ENCODE measurements at regions not wholly inside any gene's neighbourhood (a gene's known extent, or its start where the extent isn't known, plus 50 kb on each side); places are given as distances from the start of the nearest gene placed in this dataset.
A peak's percentile ranks its signal among the peaks of the same experiment; 100 is the strongest.

- Histone ChIP-seq H3K27ac (ENCODE audit: low read length) (no peak overlapping the region), H3K4me1 (ENCODE audit: control insufficient read depth, insufficient read depth, low read length) (peaks cover 5% of the 10 kb centered on the region), H3K9me3 (ENCODE audit: control insufficient read depth in 2 of 2, low read length in 2 of 2) (no peaks in the 10 kb centered on the region), H3K9ac (ENCODE audit: low read length in 2 of 2) (no peak overlapping the region), H3K36me3 (ENCODE audit: control insufficient read depth in 2 of 2, insufficient read depth in 2 of 2, low read length in 2 of 2) (no peaks in the 10 kb centered on the region), H3K4me3 (ENCODE audit: low read length in 2 of 2) (no peak overlapping the region), H3K27me3 (ENCODE audit: control insufficient read depth in 1 of 2, insufficient read depth in 2 of 2, low read length in 2 of 2) (no peaks in the 10 kb centered on the region)
Measured at GRCh38 chr10:3530783-3531645, 254.0 kb downstream of the KLF6 start.

DNA sequence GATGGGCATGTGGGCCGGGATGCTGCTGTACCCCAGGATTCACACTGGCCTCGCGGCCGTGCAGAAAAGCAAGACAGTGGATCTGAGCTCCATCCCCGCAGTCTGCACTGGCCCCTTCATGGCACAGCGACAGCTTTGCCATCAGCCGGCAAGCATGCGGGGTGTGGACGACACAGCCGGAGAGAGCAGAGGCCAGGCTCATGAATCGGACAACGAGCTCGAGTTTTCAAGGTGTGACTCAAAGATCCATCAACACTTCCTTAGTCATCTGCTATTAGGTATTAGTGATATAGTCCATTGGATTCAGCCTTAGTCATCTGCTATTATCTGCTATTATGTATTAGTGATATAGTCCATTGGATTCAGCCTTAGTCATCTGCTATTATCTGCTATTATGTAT is 254.7 kb downstream of the KLF6 start:
- Histone ChIP-seq H3K27ac (ENCODE audit: low read length) (no peak overlapping the region), H3K27me3 (ENCODE audit: control insufficient read depth in 1 of 2, insufficient read depth in 2 of 2, low read length in 2 of 2) (no peaks in the 10 kb centered on the region), H3K9ac (ENCODE audit: low read length in 2 of 2) (no peak overlapping the region), H3K9me3 (ENCODE audit: control insufficient read depth in 2 of 2, low read length in 2 of 2) (no peaks in the 10 kb centered on the region), H3K4me1 (ENCODE audit: control insufficient read depth, insufficient read depth, low read length) (peaks cover 5% of the 10 kb centered on the region), H3K4me3 (ENCODE audit: low read length in 2 of 2) (no peak overlapping the region), H3K36me3 (ENCODE audit: control insufficient read depth in 2 of 2, insufficient read depth in 2 of 2, low read length in 2 of 2) (no peaks in the 10 kb centered on the region)

DNA sequence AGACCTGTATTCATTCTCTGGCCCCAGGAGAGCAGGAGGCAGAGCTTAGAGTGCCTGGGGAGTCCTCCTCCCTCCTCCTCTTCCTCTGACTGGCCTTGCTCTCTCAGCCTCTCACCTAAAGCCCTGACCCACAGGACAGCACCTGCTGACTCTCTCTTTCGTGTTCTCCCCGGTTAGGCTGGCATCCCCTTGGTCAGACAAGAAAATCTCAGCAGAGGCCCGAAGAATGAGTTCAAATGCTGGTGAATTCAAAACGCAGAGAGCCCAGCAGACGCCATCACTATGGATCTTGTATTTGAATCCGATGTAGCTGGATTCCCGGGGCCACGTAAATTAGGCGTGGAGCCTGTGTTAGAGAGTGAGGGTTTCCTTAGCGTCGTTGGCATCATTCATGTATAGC is 255.3 kb downstream of the KLF6 start:
- Histone ChIP-seq H3K4me3 (ENCODE audit: low read length in 2 of 2) (no peak overlapping the region), H3K4me1 (ENCODE audit: control insufficient read depth, insufficient read depth, low read length) (peaks cover 5% of the 10 kb centered on the region), H3K9me3 (ENCODE audit: control insufficient read depth in 2 of 2, low read length in 2 of 2) (no peaks in the 10 kb centered on the region), H3K27ac (ENCODE audit: low read length) (no peak overlapping the region), H3K36me3 (ENCODE audit: control insufficient read depth in 2 of 2, insufficient read depth in 2 of 2, low read length in 2 of 2) (no peaks in the 10 kb centered on the region), H3K27me3 (ENCODE audit: control insufficient read depth in 1 of 2, insufficient read depth in 2 of 2, low read length in 2 of 2) (no peaks in the 10 kb centered on the region), H3K9ac (ENCODE audit: low read length in 2 of 2) (no peak overlapping the region)

GRCh38 chr10:3528823-3529403 is 256.1 kb downstream of the KLF6 start:
- Histone ChIP-seq H3K4me3 (ENCODE audit: low read length in 2 of 2) (no peak overlapping the region), H3K9me3 (ENCODE audit: control insufficient read depth in 2 of 2, low read length in 2 of 2) (no peaks in the 10 kb centered on the region), H3K36me3 (ENCODE audit: control insufficient read depth in 2 of 2, insufficient read depth in 2 of 2, low read length in 2 of 2) (no peaks in the 10 kb centered on the region), H3K4me1 (ENCODE audit: control insufficient read depth, insufficient read depth, low read length) (peaks cover 5% of the 10 kb centered on the region), H3K27me3 (ENCODE audit: control insufficient read depth in 1 of 2, insufficient read depth in 2 of 2, low read length in 2 of 2) (no peaks in the 10 kb centered on the region), H3K27ac (ENCODE audit: low read length) (no peak overlapping the region), H3K9ac (ENCODE audit: low read length in 2 of 2) (no peak overlapping the region)

- H3K4me1 ChIP-seq (ENCODE audit: control insufficient read depth, insufficient read depth, low read length) = peaks cover 5% of the 10 kb centered on the region
- no peak overlapping the region for H3K9ac ChIP-seq (ENCODE audit: low read length in 2 of 2)
- H3K27ac ChIP-seq (ENCODE audit: low read length) = no peak overlapping the region
- H3K4me3 ChIP-seq (ENCODE audit: low read length in 2 of 2) = no peak overlapping the region
- no peaks in the 10 kb centered on the region for H3K9me3 ChIP-seq (ENCODE audit: control insufficient read depth in 2 of 2, low read length in 2 of 2)
- H3K36me3 ChIP-seq (ENCODE audit: control insufficient read depth in 2 of 2, insufficient read depth in 2 of 2, low read length in 2 of 2) = no peaks in the 10 kb centered on the region
- no peaks in the 10 kb centered on the region for H3K27me3 ChIP-seq (ENCODE audit: control insufficient read depth in 1 of 2, insufficient read depth in 2 of 2, low read length in 2 of 2)
Measured at GRCh38 chr10:3528271-3528670, 256.7 kb downstream of the KLF6 start.

DNA sequence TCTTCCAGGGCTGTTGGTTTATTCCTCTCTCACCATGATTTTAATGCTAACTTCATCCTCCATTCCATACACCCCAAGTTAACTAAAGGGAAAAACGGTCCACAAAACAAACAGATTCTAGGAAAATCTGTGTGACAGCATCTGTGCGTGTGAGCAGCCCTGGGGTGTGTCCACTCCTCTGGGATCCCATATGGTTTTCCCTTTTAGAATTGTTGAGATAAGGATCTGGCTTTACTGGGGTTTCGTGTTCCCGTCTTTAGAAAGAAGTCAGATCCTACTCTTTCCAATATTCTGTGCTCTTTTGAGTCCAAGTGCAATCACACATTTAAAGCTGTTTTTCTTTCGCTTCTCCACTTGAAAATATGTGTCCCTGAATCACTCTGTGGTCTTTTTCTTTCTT is 257.1 kb downstream of the KLF6 start:
- Histone ChIP-seq H3K27me3 (ENCODE audit: control insufficient read depth in 1 of 2, insufficient read depth in 2 of 2, low read length in 2 of 2) (no peaks in the 10 kb centered on the region), H3K4me3 (ENCODE audit: low read length in 2 of 2) (no peak overlapping the region), H3K36me3 (ENCODE audit: control insufficient read depth in 2 of 2, insufficient read depth in 2 of 2, low read length in 2 of 2) (no peaks in the 10 kb centered on the region), H3K4me1 (ENCODE audit: control insufficient read depth, insufficient read depth, low read length) (peaks cover 5% of the 10 kb centered on the region), H3K27ac (ENCODE audit: low read length) (no peak overlapping the region), H3K9me3 (ENCODE audit: control insufficient read depth in 2 of 2, low read length in 2 of 2) (no peaks in the 10 kb centered on the region), H3K9ac (ENCODE audit: low read length in 2 of 2) (no peak overlapping the region)

DNA sequence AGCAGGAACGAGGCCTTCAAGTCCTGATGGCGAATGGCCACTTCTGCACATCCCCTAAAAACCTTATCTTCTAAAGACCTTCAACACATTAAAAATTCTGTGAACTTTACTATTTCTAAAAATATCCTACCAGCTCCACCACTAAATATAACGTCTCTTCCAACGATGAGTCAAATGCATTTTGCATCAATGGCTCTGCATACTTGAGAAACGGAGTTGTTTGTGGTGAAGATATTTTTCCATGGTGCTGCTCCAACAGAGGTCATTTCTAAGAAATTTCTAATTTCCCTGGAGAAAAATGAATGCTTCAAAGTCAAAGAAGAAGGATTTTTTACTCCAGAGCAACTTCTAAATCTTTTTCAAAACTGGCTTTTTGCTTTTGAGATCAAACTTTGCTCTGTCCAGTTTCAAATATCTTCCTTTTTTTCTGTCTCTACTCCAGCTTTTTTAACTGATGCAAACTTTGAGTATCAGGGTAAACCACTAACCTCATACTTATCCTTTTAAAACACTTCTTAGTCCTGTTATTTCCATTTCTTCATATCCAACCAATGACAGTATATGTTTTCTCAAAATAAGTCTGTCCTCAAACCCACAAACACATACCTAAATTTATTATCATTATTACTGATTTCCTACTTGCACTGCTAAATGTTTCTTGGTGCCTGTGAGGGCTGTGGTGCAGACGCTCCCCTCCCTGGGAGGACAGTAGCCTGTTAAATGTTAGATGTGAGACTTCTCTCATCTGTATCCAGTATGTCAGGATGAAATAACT is 258.1 kb downstream of the KLF6 start:
- Histone ChIP-seq H3K27me3 (ENCODE audit: control insufficient read depth in 1 of 2, insufficient read depth in 2 of 2, low read length in 2 of 2) (no peaks in the 10 kb centered on the region), H3K27ac (ENCODE audit: low read length) (peak overlapping the region; percentile 46), H3K36me3 (ENCODE audit: control insufficient read depth in 2 of 2, insufficient read depth in 2 of 2, low read length in 2 of 2) (no peaks in the 10 kb centered on the region), H3K4me1 (ENCODE audit: control insufficient read depth, insufficient read depth, low read length) (peaks cover 5% of the 10 kb centered on the region), H3K9me3 (ENCODE audit: control insufficient read depth in 2 of 2, low read length in 2 of 2) (no peaks in the 10 kb centered on the region), H3K9ac (ENCODE audit: low read length in 2 of 2) (no peak overlapping the region), H3K4me3 (ENCODE audit: low read length in 2 of 2) (no peak overlapping the region)

DNA sequence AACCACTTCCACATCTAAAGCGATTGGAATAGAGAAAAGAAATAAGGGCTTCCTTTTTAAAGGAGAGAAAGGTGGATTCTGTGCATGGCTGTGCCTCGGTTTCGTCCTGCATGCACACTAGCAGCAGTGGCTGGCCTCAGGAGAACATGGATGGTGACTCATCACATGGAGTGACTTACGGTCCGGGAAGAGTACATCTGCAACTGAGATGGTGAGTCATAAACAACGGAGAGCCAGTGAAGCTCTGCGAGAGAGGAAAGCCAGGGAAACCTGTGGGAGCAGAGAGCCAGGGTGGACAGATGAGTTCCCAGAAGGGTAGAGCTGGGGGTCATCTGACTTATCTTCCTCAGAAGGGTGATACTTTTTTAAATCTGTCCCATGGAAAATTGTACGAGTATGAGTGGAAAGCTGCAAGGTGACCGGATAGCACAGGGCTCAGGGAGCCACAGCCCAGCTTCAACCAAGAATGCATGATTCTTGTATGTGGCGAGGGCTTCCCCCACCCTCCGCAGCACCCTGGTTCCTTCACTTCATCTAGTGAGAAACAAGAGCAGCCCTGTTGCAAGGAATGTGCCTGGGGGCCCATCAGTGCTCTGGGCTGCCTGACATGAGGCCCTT is 259.1 kb downstream of the KLF6 start:
- H3K4me3 ChIP-seq (ENCODE audit: low read length in 2 of 2) = no peak overlapping the region
- H3K9ac ChIP-seq (ENCODE audit: low read length in 2 of 2) = no peak overlapping the region
- peaks cover 5% of the 10 kb centered on the region for H3K4me1 ChIP-seq (ENCODE audit: control insufficient read depth, insufficient read depth, low read length)
- no peaks in the 10 kb centered on the region for H3K27me3 ChIP-seq (ENCODE audit: control insufficient read depth in 1 of 2, insufficient read depth in 2 of 2, low read length in 2 of 2)
- H3K36me3 ChIP-seq (ENCODE audit: control insufficient read depth in 2 of 2, insufficient read depth in 2 of 2, low read length in 2 of 2) = no peaks in the 10 kb centered on the region
- no peak overlapping the region for H3K27ac ChIP-seq (ENCODE audit: low read length)
- H3K9me3 ChIP-seq (ENCODE audit: control insufficient read depth in 2 of 2, low read length in 2 of 2) = no peaks in the 10 kb centered on the region

- Histone ChIP-seq H3K9me3 (ENCODE audit: control insufficient read depth in 2 of 2, low read length in 2 of 2) (no peaks in the 10 kb centered on the region), H3K36me3 (ENCODE audit: control insufficient read depth in 2 of 2, insufficient read depth in 2 of 2, low read length in 2 of 2) (no peaks in the 10 kb centered on the region), H3K9ac (ENCODE audit: low read length in 2 of 2) (no peak overlapping the region), H3K4me1 (ENCODE audit: control insufficient read depth, insufficient read depth, low read length) (peaks cover 5% of the 10 kb centered on the region), H3K27ac (ENCODE audit: low read length) (no peak overlapping the region), H3K4me3 (ENCODE audit: low read length in 2 of 2) (no peak overlapping the region), H3K27me3 (ENCODE audit: control insufficient read depth in 1 of 2, insufficient read depth in 2 of 2, low read length in 2 of 2) (no peaks in the 10 kb centered on the region)
Measured at GRCh38 chr10:3524086-3524960, 260.7 kb downstream of the KLF6 start.
